ENCODE measurements at regions not wholly inside any gene's neighbourhood (a gene's known extent, or its start where the extent isn't known, plus 50 kb on each side); places are given as distances from the start of the nearest gene placed in this dataset.
A peak's percentile ranks its signal among the peaks of the same experiment; 100 is the strongest.

DNA sequence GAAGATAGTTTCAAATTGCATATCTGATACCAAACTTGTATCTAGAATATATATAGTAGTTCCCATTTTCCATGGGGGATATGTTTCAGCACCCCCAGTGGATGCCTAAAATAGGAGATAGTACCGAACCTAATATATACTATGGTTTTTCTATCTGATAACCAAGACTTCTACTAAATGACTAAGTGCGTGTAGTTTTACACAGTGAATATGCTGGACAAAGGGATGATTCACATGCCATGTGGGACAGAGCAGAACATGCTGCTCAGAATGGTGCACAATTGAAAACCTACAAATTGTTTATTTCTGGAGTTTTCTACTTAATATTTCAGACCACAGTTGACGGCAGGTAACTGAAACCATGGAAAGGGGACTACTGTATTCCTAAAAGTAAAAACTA lies 73.4 kb upstream of the TP63 start:
- DNase-seq (ENCODE audit: low read depth): no peak
- TF ChIP-seq, protein P1, sequence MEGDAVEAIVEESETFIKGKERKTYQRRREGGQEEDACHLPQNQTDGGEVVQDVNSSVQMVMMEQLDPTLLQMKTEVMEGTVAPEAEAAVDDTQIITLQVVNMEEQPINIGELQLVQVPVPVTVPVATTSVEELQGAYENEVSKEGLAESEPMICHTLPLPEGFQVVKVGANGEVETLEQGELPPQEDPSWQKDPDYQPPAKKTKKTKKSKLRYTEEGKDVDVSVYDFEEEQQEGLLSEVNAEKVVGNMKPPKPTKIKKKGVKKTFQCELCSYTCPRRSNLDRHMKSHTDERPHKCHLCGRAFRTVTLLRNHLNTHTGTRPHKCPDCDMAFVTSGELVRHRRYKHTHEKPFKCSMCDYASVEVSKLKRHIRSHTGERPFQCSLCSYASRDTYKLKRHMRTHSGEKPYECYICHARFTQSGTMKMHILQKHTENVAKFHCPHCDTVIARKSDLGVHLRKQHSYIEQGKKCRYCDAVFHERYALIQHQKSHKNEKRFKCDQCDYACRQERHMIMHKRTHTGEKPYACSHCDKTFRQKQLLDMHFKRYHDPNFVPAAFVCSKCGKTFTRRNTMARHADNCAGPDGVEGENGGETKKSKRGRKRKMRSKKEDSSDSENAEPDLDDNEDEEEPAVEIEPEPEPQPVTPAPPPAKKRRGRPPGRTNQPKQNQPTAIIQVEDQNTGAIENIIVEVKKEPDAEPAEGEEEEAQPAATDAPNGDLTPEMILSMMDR (IDR thresholded peaks at IDR 0.05; ENCODE audit: low read depth, low read length, missing control alignments): no peak
- H3K4me3 ChIP-seq (ENCODE audit: low read depth, low read length): no peak overlapping the region

DNA sequence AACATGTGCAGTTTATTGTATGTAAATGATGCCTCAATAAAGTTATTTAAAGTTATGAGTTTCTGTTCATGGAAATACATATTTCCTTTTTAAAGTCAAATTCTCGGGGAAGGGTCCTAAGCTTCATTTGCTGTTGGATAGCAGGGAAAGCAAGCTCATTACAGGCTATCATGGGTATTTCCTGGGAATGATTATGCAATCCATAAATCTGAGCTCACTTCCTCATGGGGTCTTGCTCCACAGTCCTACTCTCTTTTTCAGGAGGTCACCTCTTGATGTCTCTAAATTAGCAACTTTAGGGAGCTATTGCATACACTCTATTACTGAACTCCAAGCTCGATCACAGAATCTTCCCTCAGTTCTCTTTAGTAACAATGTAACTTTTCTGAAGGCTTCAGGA lies 69.9 kb upstream of the TP63 start:
- H3K4me3 ChIP-seq (ENCODE audit: low read depth, low read length): no peak overlapping the region
- TF ChIP-seq, protein P1 (IDR thresholded peaks at IDR 0.05; ENCODE audit: low read depth, low read length, missing control alignments): no peak
- DNase-seq (ENCODE audit: low read depth): no peak

DNA sequence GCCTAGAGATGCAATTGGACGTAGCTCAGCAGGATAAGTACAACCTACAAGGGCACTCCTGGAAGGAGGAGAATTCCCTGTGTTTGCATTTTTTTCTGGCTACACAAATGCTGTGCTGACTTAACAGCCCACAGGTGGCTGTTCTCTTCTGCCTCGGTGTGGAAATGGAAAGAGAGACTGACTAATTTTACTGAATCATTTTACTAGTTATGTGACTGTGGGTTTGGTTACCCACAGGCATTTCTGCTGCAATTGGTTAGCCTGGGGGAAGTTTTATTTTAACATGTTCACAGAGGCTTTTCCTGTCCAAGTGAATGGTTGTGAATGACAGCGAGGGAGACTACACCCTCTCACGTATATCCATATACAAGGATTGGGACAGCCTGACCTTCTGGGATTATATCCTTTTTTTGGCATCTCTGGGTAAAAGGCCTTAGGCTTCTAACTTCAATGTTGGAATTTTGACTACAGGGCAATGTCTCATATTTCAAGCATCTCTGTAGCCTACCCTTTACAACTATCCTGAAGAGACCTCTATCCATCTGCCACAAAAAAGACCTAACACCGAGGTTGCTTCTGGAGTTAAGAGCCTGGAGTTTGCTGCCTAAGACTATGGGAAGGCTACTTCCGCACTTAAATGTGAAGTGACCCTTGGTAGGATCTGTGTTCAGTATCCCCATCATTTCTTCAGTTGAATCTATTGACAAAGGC lies 67.2 kb upstream of the TP63 start:
- peak; percentile 83 for DNase-seq (ENCODE audit: low read depth)
- H3K4me3 ChIP-seq (ENCODE audit: low read depth, low read length): no peak overlapping the region; the same call in 1 of the 2 replicates
- TF ChIP-seq, protein P1 (IDR thresholded peaks at IDR 0.05; ENCODE audit: low read depth, low read length, missing control alignments): no peak

DNA sequence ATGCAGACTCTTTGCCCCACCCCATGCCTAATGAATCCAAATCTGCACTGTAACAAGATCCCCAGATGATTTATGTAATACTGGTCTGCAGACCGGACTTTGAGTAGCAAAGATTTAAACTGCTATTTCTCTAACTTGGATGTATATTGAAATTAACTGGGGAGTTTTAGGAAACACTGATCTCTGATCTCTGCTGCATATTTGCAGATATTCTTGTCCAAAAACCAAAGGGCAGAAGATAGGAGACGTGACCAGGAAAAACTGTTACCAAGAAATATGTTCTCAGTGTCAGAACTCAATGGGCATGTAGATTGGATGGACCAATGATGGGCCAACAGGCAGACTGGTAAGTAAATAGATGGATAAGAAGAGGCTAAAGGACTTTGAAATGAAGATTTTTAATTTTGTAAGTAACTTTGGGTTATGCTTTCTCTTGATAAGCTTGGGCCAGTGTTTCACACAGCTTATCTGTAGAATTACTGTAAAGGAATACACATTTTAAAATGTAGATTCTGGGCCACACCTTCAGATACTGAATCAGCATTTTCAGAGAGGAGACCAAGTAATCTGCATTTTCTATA lies 64.5 kb upstream of the TP63 start:
- no peak for DNase-seq (ENCODE audit: low read depth)
- H3K4me3 ChIP-seq (ENCODE audit: low read depth, low read length): no peak overlapping the region
- TF ChIP-seq, protein P1 (IDR thresholded peaks at IDR 0.05; ENCODE audit: low read depth, low read length, missing control alignments): no peak

DNA sequence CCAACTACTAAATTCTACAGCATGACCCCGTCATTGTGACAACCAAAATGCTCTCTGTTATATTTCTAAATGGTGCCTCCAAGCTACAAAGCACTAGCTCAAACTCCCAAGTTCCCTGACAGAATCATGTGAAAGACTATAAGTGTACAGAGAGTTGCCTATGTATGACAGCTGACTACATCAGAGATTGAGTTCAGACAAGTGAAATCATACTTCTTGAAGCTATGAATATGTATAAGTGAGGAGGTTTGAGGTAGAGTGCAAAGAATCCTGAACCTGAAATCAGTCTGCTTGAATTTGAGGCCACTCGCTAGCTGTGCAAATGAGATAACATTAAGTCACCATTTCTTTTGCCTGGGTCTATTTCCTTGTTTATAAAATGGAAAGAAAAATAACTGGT lies 63.9 kb upstream of the TP63 start:
- no peak for DNase-seq (ENCODE audit: low read depth)
- H3K4me3 ChIP-seq (ENCODE audit: low read depth, low read length): no peak overlapping the region; the same call in 1 of the 2 replicates
- TF ChIP-seq, protein P1 (IDR thresholded peaks at IDR 0.05; ENCODE audit: low read depth, low read length, missing control alignments): no peak

DNA sequence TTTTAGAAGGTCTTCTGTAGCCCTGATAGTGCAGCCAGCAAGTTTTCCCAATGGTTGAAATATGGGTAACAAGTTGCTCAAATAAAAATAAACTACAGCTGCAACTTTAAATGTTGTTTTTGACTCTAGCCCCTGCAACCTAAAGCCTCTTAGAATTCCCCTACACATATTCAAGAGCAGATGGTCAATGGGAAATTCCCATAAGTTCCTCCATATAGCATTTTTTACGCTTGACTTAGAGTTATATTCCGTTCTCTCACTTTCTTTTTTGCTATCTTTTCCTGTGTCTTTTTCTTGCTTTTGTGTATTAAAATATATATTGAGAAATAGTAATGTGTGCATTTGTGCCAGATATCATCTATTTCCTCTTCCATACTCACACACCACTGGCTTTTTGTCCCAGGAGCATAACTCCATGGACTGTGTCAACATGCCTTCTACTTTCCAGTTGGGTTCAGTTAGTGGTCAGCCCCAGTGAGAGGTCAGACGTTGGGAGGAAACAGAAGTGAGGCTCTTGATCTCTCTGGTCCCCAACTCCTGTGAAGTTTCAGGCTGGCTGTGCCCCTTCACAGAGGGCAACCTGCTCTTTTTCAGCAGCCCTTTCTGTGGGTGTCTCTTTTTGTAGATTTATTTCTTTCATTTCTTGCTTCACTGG lies 63.3 kb upstream of the TP63 start:
- peak overlapping the region; percentile 24; the same call in 1 of the 2 replicates for H3K4me3 ChIP-seq (ENCODE audit: low read depth, low read length)
- TF ChIP-seq, protein P1 (IDR thresholded peaks at IDR 0.05; ENCODE audit: low read depth, low read length, missing control alignments): no peak
- DNase-seq (ENCODE audit: low read depth): no peak
